Dermis blood vessel endothelial cell (primary cell): ENCODE measurements at regions not wholly inside any gene's neighbourhood (a gene's known extent, or its start where the extent isn't known, plus 50 kb on each side); places are given as distances from the start of the nearest gene placed in this dataset.

Experiments
- DNase-seq: peaks from one replicate; pipeline ENCODE4 v3.0.0; 2010

GRCh38 chr18:73782405-73782804 is 365.2 kb downstream of the FBXO15 start:
- DNase-seq: no peak

GRCh38 chr18:73780218-73780617 is 367.4 kb downstream of the FBXO15 start:
- DNase-seq: no peak

DNA sequence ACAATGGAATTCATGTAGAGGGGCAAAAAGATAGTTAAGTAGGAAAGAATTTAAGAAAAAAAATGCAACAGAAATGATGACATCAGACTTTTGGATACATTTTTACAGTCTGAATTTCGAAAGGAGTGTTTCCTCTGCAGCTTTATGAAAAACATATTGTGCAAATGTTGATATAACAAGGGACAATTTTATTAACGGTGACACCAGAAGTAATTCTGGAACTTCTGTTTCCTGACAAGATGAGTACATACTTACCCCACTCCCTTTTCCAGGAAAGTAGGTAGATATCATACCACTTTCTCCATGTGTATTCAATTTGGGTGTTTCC is 369.6 kb downstream of the FBXO15 start:
- DNase-seq: no peak

DNA sequence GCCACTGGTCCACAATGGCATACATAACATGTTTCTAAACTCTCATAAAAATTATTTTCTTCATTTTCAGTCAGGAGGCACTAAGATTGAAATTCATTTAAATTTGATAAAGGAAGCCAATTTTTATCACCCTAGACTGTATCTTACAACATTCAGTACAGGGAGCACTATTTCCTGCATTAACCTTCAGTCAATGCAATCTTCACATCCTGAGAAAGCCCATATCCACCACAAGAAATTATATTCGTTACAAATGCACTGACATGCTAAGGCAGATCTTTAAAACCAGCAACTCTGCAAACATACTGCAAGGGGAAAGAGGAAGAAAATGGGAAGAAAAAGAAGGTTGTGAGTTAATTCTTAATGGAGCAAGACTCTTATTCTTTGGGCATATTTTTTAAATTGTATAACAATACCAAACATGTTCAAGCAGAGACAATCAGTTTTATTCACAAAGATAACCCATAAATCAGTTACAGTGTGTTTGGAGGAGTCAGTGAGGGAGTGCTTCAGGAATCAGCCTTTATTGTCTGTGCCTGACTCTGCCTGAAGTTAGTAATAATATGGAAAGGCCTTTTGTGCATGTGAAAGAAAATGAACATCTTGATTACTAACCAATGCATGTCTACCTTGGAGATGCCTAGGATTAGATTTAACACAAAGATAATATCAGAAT is 370.1 kb downstream of the FBXO15 start:
- no peak for DNase-seq

DNA sequence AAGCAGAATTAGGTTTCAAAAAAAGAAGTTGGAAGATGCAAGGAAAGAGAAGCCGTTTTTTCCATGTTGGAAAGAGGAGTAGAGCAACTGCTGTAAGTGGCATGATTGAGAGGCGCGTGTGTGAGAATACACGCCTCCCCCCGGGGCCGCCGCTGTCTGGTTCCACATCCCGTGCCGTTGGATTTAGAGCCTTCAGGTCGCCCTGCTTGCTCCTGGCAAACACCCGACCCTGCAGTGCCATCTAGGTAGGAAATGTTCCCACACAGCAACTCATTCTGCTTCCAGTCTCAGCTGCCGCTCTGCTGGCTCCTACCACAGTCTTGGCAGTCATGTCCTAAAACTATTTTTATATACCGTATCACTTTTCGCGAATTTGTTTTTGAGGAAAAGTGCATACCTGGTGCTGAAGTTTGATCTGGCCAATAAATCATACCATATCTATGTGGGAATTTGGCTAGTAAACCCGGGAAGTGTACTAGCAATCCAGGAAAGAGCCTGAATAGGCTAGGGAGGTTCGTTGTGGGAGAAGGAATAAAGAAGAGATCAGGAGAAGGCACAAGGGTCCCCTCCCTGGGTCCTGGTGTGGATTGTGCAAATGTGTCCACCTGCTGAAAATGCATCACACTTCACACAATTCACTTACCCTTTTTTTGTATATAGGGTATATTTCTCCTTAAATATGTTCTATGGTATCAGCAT is 372.7 kb downstream of the FBXO15 start:
- no peak for DNase-seq

- DNase-seq: no peak
Observed at GRCh38 chr18:73768043-73768442, 379.6 kb downstream of the FBXO15 start.

DNA sequence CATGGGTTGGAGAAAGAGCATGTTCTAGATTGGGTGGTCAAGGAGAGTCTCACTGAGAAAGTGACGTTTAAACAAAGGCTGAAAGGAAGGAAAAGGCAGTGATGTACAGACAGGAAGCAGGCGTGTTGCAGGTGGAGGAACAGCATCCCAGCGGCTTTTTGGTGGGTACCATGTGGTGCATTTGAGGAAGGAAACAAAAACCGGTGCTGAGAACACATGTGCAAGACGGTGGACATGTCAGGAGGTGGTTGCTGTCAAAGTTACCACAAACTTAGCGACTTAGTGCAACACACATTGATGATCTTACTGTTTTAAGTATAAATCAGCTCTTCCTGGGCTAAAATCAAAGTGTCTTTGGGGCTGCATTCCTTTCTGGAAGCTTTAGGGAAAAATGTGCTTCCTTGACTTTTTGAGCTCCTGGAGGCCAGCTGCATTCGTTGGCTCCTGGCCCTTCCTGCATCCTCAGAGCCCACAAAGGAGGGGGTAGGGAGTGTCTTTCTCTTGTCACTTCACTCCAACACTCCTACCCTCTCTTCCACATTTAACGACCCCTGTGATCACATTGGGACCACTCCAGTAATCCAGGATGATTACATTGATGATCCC is 380.6 kb downstream of the FBXO15 start:
- peak; percentile 49 for DNase-seq

- DNase-seq: peak; percentile 75
Observed at GRCh38 chr18:73758446-73758845, 389.2 kb downstream of the FBXO15 start.

DNA sequence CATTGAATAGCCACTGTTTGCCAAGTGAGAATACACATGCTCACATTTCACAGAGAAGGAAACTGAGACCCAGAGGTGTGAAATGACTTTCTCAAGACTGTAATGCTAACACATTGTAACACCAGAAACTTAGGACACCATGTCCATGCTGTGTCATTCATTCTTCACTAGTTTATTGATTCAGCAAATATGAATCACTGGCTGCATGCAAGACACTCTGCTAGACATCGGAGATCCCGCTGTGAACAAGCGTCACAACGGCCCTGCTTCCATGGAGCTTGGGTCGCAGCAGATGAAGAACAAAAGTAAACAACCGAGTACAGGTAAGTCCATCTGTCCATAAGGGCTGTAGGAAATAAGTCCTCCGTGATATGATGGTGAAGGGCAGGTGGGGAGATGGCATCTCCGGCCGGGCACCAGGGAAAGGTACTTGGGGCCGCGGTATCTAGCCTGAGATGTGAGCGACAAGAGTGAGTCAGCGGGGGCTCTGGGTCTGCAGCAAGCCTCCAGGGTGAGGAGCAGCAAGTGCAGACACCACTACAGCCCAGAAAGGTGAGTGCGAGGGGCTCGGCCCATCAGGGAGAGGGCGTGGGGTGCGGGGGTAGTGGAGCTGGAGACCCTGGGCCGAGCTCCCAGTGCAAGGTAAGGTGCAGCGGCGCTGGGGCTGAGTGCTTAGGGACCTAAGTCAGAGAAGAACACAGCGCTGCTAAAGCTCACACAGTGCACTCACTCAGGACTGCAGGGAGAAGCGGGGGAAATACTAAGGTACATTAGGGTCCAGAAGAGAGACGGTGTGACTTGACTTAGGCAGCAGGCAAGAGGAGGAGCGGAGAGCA is 391.2 kb downstream of the FBXO15 start:
- no peak for DNase-seq

- DNase-seq: peak; percentile 32
Observed at GRCh38 chr18:73752965-73753364, 394.7 kb downstream of the FBXO15 start.

DNA sequence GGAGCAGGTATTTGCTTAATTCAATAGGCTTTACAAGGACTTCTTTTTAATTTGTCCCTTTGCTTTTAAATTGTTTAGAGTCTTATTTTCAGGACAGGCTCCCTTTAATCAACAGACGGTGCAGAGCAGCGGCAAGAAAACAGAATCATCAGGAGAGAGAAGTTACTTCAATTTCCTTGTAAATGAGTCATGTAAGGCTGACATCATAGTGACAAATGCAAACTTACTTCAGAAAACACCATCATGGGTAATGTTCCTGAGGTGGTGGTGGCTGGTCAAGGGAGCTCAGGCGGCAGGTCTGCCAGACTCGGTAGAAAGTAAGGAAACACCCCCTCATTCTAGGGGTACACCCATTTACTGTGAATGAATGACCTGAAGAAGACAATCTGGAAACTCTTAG is 395.1 kb downstream of the FBXO15 start:
- peak; percentile 84 for DNase-seq

- no peak for DNase-seq
Observed at GRCh38 chr18:73750052-73750451, 397.6 kb downstream of the FBXO15 start.

DNA sequence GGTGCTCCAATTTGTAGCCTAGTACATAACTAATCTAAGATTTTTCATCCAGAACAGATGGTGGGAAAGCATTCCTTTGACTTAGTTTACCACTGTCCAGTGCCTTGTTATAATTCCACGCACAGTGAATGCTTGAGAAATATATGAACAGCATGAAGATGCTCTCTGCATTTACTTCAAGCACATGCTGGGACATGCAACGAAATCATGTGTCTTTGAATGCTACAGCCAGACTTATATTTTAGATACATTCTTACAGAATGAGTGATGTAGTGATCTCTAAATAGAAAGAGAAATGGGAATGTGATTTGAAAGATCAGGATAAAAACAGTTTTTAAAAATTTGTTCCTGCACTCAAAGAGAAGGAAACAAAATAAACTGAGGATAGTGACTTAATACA is 398.3 kb downstream of the FBXO15 start:
- DNase-seq: no peak

- no peak for DNase-seq
Observed at GRCh38 chr18:73748731-73749130, 398.9 kb downstream of the FBXO15 start.

- DNase-seq: no peak
Observed at GRCh38 chr18:73746101-73746500, 401.5 kb downstream of the FBXO15 start.

- DNase-seq: no peak
Observed at GRCh38 chr18:73742957-73743356, 404.7 kb downstream of the FBXO15 start.

DNA sequence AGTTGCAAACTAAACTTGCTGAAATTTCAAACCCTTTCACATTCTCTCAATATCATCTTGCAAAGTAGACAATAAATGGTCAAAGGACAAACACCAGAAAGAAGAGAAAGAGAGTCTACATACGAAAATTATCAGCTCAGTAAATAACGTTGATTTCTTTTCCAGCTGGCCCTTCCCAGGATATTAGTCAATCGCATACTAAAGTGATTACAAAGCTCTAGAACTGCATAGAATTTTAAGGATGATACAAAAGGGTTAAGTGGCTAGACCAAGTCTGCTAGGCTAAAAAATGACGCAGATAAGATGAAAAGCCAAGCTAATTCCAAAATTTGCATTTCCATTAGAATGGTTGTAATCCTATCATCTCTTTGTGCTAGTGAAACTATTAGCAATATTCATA is 405.7 kb downstream of the FBXO15 start:
- peak; percentile 64 for DNase-seq

DNA sequence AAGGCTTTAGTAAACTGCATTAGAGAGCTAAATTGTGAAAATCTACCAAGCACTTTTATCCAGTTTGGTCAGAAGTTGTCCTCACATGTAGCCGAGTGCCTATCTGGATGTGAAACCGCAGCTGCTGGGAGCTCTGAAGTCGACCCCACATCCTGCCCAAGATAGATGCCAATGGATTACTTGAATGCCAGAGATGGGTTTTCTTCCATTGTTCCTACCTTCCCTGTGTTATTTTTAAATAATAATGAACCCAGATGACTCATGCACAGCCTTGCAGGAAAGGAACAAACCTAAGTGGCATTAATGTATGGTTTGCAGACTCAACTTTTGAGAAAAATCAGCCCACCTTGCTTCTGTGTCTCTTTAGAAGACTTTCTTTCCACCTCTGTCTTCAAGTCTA is 408.5 kb downstream of the FBXO15 start:
- peak; percentile 91 for DNase-seq

DNA sequence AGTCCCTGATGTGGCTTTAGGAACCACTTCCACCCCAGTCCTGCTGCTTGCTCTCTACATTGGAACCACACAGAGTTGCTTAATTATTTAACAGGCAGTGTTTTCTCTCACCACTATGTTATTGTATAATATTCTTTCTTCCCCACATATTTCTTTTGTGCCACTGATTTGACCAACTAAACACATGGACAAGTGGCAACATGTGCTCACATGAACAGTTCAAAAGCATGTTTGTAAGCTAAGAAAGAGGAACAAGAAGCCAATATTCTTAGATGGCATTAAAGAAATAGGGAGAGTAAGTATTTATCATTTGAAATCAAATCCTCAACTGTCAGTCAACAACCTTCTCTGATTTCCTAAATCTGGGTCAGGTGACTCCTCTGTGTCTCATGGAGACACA is 409.6 kb downstream of the FBXO15 start:
- DNase-seq: no peak

- no peak for DNase-seq
Observed at GRCh38 chr18:73735836-73736235, 411.8 kb downstream of the FBXO15 start.

DNA sequence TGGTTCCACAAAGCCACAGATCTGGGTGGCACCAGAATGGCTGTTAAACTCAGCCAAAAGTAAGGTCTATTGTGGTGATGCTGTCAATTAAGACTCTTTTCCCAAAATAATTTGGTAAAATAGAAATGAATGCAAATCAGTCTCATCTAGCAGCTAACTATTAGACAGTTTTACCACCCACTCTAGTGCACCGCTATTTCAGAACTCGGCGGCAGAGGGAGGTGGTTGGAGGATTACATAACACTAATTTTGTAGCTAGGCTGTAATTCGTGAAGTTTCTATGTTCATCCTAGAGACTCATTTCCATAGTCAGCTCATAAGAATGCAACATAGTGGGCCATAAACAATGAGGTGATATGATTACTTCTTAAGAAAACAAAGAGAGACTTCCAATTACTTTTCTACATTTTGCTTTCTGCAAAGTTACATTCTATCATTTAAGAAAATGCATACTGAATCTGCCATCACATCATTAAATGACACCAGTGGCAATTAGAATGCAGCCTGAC is 413.8 kb downstream of the FBXO15 start:
- DNase-seq: no peak

DNA sequence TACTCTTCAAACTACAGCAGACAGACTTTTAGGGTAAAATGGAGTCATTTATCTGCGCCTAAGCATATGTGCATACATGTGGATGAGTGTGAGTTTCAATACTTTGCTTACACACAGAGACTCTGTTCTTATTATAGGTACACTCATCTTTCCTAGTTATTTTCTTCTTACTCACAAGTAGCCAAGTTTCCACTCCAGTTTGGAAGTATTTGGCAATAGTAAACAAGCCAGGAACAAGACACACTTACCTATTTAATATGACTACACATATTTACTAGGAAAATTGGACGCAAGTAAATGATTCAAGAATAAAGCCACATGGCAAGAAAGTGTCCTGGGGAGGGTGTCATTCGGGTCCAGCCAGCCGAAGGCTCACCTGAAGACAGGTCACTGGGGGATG is 414.3 kb downstream of the FBXO15 start:
- no peak for DNase-seq

DNA sequence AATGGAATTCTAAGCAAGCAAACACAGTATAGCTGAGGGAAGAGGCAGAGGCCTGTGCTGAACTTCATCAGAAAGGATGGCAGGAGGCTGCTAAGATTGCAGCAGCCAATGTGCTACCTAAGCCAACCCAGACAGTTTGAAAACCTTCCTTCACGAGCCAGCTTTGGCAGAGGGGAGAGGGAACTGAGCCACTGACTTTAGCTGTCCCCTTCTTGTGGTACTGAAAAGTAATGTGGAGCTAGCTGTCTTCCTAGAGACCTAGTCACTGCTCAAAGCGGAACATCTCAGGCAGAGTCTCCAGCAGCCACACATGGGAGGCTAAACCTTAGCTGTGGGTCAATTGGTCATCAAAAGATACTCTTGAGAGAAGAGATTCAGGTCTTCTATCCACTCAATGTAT is 419.0 kb downstream of the FBXO15 start:
- DNase-seq: no peak
